ENCODE measurements at regions not wholly inside any gene's neighbourhood (a gene's known extent, or its start where the extent isn't known, plus 50 kb on each side); places are given as distances from the start of the nearest gene placed in this dataset.

- H3K36me3 ChIP-seq (ENCODE audit: control insufficient read depth in 3 of 3, insufficient read depth in 3 of 3, low read length in 3 of 3): no peaks in the 10 kb centered on the region
- no peaks in the 10 kb centered on the region for H3K9me3 ChIP-seq (ENCODE audit: control insufficient read depth in 3 of 3, low read length in 3 of 3)
- peaks cover 0 to 1% (median 0%) of the 10 kb centered on the region in 3 donors for H3K27me3 ChIP-seq (ENCODE audit: control insufficient read depth in 3 of 3, insufficient read depth in 3 of 3, low read length in 3 of 3)
- no peaks in the 10 kb centered on the region for H3K4me1 ChIP-seq (ENCODE audit: control insufficient read depth in 3 of 3, insufficient read depth in 3 of 3, low read length in 3 of 3)
- H3K4me3 ChIP-seq (ENCODE audit: low read length in 3 of 3): no peak overlapping the region
- no peak overlapping the region for H3K27ac ChIP-seq (ENCODE audit: low read depth, low read length)
- peak overlapping the region in 1 of 3 donors; percentile 23 for H3K9ac ChIP-seq (ENCODE audit: low read depth in 1 of 3, low read length in 3 of 3)
These were observed 103.5 kb upstream of the OR5AK2 start for GRCh38 chr11:56885177-56885576.

DNA sequence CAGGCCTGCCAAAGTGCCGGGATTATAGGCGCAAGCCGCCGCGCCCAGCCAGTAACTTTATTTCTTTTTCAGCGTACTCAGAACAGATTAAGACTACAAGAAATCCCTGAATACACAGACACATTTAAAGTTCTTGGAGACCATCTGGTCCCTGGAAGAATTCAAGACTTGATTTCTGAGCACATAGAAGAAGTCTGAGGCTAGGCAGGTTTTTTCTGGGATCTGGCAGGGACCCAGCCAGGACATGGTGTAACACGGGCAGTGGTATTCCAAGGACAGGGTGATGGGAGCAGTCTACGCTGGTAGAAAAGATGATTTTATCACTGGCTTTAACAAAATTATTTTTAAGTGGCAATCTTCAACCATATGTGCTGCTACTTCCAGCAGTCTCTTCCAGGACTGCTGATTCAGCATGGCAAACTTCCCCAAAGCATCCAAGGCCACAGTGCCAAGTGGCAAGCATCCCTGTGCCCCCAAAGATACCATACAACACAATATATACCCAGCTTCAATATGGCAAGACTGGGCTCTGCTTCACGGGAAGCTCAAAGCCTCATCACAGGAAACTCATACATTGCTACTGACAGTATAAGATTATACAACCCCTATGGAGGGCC lies 105.2 kb upstream of the OR5AK2 start:
- no peak overlapping the region for H3K9ac ChIP-seq (ENCODE audit: low read depth in 1 of 3, low read length in 3 of 3)
- H3K27me3 ChIP-seq (ENCODE audit: control insufficient read depth in 3 of 3, insufficient read depth in 3 of 3, low read length in 3 of 3): no peaks in the 10 kb centered on the region
- no peak overlapping the region for H3K4me3 ChIP-seq (ENCODE audit: low read length in 3 of 3)
- no peaks in the 10 kb centered on the region for H3K9me3 ChIP-seq (ENCODE audit: control insufficient read depth in 3 of 3, low read length in 3 of 3)
- H3K4me1 ChIP-seq (ENCODE audit: control insufficient read depth in 3 of 3, insufficient read depth in 3 of 3, low read length in 3 of 3): no peaks in the 10 kb centered on the region
- H3K36me3 ChIP-seq (ENCODE audit: control insufficient read depth in 3 of 3, insufficient read depth in 3 of 3, low read length in 3 of 3): no peaks in the 10 kb centered on the region
- no peak overlapping the region for H3K27ac ChIP-seq (ENCODE audit: low read depth, low read length)

- Histone ChIP-seq H3K27ac (ENCODE audit: low read depth, low read length) (no peak overlapping the region), H3K4me3 (ENCODE audit: low read length in 3 of 3) (no peak overlapping the region), H3K27me3 (ENCODE audit: control insufficient read depth in 3 of 3, insufficient read depth in 3 of 3, low read length in 3 of 3) (no peaks in the 10 kb centered on the region), H3K36me3 (ENCODE audit: control insufficient read depth in 3 of 3, insufficient read depth in 3 of 3, low read length in 3 of 3) (no peaks in the 10 kb centered on the region), H3K9ac (ENCODE audit: low read depth in 1 of 3, low read length in 3 of 3) (no peak overlapping the region), H3K9me3 (ENCODE audit: control insufficient read depth in 3 of 3, low read length in 3 of 3) (no peaks in the 10 kb centered on the region), H3K4me1 (ENCODE audit: control insufficient read depth in 3 of 3, insufficient read depth in 3 of 3, low read length in 3 of 3) (no peaks in the 10 kb centered on the region)
These were observed 112.0 kb upstream of the OR5AK2 start for GRCh38 chr11:56876621-56877275.

- H3K4me3 ChIP-seq (ENCODE audit: low read length in 3 of 3): no peak overlapping the region
- no peaks in the 10 kb centered on the region for H3K36me3 ChIP-seq (ENCODE audit: control insufficient read depth in 3 of 3, insufficient read depth in 3 of 3, low read length in 3 of 3)
- H3K27me3 ChIP-seq (ENCODE audit: control insufficient read depth in 3 of 3, insufficient read depth in 3 of 3, low read length in 3 of 3): no peaks in the 10 kb centered on the region
- no peaks in the 10 kb centered on the region for H3K9me3 ChIP-seq (ENCODE audit: control insufficient read depth in 3 of 3, low read length in 3 of 3)
- no peak overlapping the region for H3K27ac ChIP-seq (ENCODE audit: low read depth, low read length)
- H3K9ac ChIP-seq (ENCODE audit: low read depth in 1 of 3, low read length in 3 of 3): no peak overlapping the region
- H3K4me1 ChIP-seq (ENCODE audit: control insufficient read depth in 3 of 3, insufficient read depth in 3 of 3, low read length in 3 of 3): no peaks in the 10 kb centered on the region
These were observed 106.7 kb upstream of the OR9G4 start for GRCh38 chr11:56855217-56855616.

- no peak overlapping the region for H3K27ac ChIP-seq (ENCODE audit: low read depth, low read length)
- H3K4me3 ChIP-seq (ENCODE audit: low read length in 3 of 3): no peak overlapping the region
- no peaks in the 10 kb centered on the region for H3K27me3 ChIP-seq (ENCODE audit: control insufficient read depth in 3 of 3, insufficient read depth in 3 of 3, low read length in 3 of 3)
- H3K36me3 ChIP-seq (ENCODE audit: control insufficient read depth in 3 of 3, insufficient read depth in 3 of 3, low read length in 3 of 3): no peaks in the 10 kb centered on the region
- H3K4me1 ChIP-seq (ENCODE audit: control insufficient read depth in 3 of 3, insufficient read depth in 3 of 3, low read length in 3 of 3): no peaks in the 10 kb centered on the region
- H3K9me3 ChIP-seq (ENCODE audit: control insufficient read depth in 3 of 3, low read length in 3 of 3): no peaks in the 10 kb centered on the region
- H3K9ac ChIP-seq (ENCODE audit: low read depth in 1 of 3, low read length in 3 of 3): no peak overlapping the region
These were observed 103.6 kb upstream of the OR9G4 start for GRCh38 chr11:56852131-56852530.

GRCh38 chr11:56849852-56850251 lies 101.4 kb upstream of the OR9G4 start:
- H3K9ac ChIP-seq (ENCODE audit: low read depth in 1 of 3, low read length in 3 of 3): no peak overlapping the region
- H3K9me3 ChIP-seq (ENCODE audit: control insufficient read depth in 3 of 3, low read length in 3 of 3): no peaks in the 10 kb centered on the region
- H3K27ac ChIP-seq (ENCODE audit: low read depth, low read length): no peak overlapping the region
- no peaks in the 10 kb centered on the region for H3K4me1 ChIP-seq (ENCODE audit: control insufficient read depth in 3 of 3, insufficient read depth in 3 of 3, low read length in 3 of 3)
- H3K4me3 ChIP-seq (ENCODE audit: low read length in 3 of 3): no peak overlapping the region
- H3K36me3 ChIP-seq (ENCODE audit: control insufficient read depth in 3 of 3, insufficient read depth in 3 of 3, low read length in 3 of 3): no peaks in the 10 kb centered on the region
- H3K27me3 ChIP-seq (ENCODE audit: control insufficient read depth in 3 of 3, insufficient read depth in 3 of 3, low read length in 3 of 3): peaks cover 0 to 3% (median 0%) of the 10 kb centered on the region in 3 donors

- H3K27ac ChIP-seq (ENCODE audit: low read depth, low read length): no peak overlapping the region
- H3K9me3 ChIP-seq (ENCODE audit: control insufficient read depth in 3 of 3, low read length in 3 of 3): no peaks in the 10 kb centered on the region
- H3K36me3 ChIP-seq (ENCODE audit: control insufficient read depth in 3 of 3, insufficient read depth in 3 of 3, low read length in 3 of 3): no peaks in the 10 kb centered on the region
- peaks cover 0 to 3% (median 0%) of the 10 kb centered on the region in 3 donors for H3K27me3 ChIP-seq (ENCODE audit: control insufficient read depth in 3 of 3, insufficient read depth in 3 of 3, low read length in 3 of 3)
- no peaks in the 10 kb centered on the region for H3K4me1 ChIP-seq (ENCODE audit: control insufficient read depth in 3 of 3, insufficient read depth in 3 of 3, low read length in 3 of 3)
- no peak overlapping the region for H3K9ac ChIP-seq (ENCODE audit: low read depth in 1 of 3, low read length in 3 of 3)
- no peak overlapping the region for H3K4me3 ChIP-seq (ENCODE audit: low read length in 3 of 3)
These were observed 100.8 kb upstream of the OR9G4 start for GRCh38 chr11:56849250-56849649.

DNA sequence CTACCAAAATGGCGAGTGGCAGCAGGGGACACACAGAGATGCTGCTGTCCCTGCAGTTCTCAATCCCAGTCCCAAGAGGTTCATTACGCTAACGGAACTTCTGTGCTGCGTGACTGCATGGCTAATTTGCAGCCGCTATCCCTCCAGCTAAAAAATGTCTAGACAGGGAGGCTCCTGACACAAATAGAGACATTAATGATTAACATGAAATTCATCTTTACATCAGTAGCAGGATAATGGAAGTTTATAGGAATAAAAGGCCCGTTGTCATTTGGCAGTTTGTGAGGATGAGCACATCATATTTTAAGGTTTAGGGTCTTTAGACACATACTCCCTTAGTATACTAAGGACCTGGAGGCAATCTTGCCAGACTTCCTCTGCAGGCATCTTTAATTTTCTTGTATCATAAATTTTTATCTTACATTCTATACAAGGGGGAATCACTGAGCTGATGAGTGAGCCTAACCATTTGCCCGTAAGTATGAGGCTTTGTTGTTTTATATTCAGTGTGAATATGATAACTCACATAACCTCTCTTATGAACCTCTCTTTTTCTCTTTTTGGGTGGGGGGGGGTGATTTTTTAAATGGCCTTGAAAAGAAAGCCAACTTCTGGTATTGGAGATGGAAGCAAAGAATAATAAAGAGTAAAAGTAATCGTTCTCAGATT lies 99.8 kb upstream of the OR9G4 start:
- Histone ChIP-seq H3K4me3 (ENCODE audit: low read length in 3 of 3) (no peak overlapping the region), H3K27me3 (ENCODE audit: control insufficient read depth in 3 of 3, insufficient read depth in 3 of 3, low read length in 3 of 3) (peaks cover 0 to 3% (median 0%) of the 10 kb centered on the region in 3 donors), H3K9ac (ENCODE audit: low read depth in 1 of 3, low read length in 3 of 3) (no peak overlapping the region), H3K36me3 (ENCODE audit: control insufficient read depth in 3 of 3, insufficient read depth in 3 of 3, low read length in 3 of 3) (no peaks in the 10 kb centered on the region), H3K27ac (ENCODE audit: low read depth, low read length) (no peak overlapping the region), H3K9me3 (ENCODE audit: control insufficient read depth in 3 of 3, low read length in 3 of 3) (no peaks in the 10 kb centered on the region), H3K4me1 (ENCODE audit: control insufficient read depth in 3 of 3, insufficient read depth in 3 of 3, low read length in 3 of 3) (no peaks in the 10 kb centered on the region)

DNA sequence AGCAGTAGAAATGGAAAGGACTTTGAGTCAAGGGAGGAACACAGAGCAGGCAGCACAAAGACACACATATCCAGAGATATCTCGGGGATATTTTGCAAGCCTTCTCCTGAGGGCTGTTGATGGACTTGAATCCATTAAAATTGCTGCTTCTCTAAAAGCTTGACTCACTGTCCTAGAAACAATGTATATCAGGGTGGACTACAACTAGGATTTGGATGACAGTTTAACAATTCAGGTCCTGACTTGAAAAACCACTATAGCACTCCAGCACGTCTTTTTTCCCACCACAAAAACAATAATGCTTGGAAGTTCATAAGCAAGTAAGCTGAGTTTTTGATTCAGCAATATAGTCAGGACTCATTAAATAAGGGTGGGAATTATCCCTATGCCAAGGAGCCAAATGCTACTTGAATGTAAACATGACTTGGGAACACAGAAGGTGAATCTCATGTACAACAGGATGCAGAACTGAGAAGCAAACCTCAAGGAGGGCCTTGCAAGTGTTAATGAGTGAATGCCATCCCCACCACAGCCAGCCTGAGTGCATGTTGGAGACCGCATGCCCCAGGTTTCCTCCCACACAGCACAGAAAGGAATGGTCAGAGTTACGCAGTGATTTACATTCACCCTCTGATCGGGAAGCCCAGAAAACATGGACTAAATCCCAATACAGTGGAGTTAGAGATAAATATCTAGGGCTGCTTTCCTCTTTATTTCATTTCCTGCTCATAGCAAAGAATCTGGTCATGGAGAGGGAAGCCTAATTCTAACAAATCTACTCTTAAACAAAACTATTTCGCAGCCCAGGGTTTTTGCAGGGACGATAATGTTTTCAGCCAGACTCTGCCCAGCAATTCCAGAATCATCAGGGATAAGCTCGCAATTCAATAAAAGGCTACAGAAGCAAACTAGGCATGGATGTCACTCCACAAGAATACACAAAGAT lies 98.4 kb upstream of the OR9G4 start:
- Histone ChIP-seq H3K4me3 (ENCODE audit: low read length in 3 of 3) (no peak overlapping the region), H3K4me1 (ENCODE audit: control insufficient read depth in 3 of 3, insufficient read depth in 3 of 3, low read length in 3 of 3) (no peaks in the 10 kb centered on the region), H3K9ac (ENCODE audit: low read depth in 1 of 3, low read length in 3 of 3) (no peak overlapping the region), H3K9me3 (ENCODE audit: control insufficient read depth in 3 of 3, low read length in 3 of 3) (no peaks in the 10 kb centered on the region), H3K36me3 (ENCODE audit: control insufficient read depth in 3 of 3, insufficient read depth in 3 of 3, low read length in 3 of 3) (no peaks in the 10 kb centered on the region), H3K27ac (ENCODE audit: low read depth, low read length) (no peak overlapping the region), H3K27me3 (ENCODE audit: control insufficient read depth in 3 of 3, insufficient read depth in 3 of 3, low read length in 3 of 3) (peaks cover 0 to 3% (median 0%) of the 10 kb centered on the region in 3 donors)
